ENCODE measurements at regions not wholly inside any gene's neighbourhood (a gene's known extent, or its start where the extent isn't known, plus 50 kb on each side); places are given as distances from the start of the nearest gene placed in this dataset.
A peak's percentile ranks its signal among the peaks of the same experiment; 100 is the strongest.
"Not testable (repeated sequence)": the region's sequence is repeated elsewhere in the genome, so short reads cannot be mapped to it uniquely, and the experiment has no call there.

DNA sequence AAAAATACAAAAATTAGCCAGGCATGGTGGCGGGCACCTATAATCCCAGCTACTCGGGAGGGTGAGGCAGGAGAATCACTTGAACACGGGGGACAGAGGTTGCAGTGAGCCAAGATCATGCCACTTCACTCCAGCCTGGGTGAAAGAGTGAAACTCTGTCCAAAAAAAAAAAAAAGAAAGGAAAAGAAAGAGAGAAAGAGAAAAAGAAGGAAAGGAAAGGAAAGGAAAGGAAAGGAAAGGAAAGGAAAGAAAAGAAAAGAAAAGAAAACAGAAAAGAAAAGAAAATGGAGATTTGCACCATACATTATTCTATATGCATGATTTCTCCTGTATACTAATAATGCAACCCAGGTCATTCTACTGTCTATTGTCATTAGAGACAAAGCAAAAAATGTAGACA lies 421.5 kb downstream of the PCDH19 start:
- not testable (repeated sequence) for DNase-seq

DNA sequence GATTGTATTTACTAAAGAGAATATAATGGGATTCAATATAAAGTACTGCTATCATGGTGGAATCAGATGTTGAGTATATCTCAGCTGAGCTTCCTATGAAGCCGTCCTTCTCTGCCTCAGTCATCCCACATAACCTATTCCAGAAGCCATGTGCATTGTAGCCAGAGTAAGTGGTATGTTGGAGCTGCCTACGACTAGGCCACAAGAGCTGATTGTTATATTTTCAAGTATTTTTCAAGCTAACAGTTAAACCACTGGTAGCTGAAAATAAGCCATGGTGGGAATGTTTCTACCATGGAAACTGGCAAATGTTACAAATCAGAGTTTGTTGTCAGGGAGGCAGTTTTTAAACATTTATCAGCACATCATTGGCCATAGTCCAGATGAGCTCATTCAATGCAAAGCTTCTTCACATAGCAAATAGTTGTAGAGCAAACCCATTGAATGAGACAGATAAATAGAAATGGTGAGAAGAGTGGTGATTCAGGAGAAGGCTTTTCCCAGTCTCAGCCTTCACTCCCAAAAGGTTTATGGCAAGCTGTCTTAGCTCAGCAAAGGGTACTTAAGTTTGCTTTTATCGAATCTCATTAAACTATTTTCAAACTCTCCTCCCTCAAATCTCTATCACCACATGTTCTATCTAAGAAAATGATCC lies 436.4 kb downstream of the PCDH19 start:
- DNase-seq: no peak

GRCh38 chrX:99939883-99940232 lies 470.2 kb downstream of the PCDH19 start:
- DNase-seq: no peak

GRCh38 chrX:99939206-99939882 lies 470.7 kb downstream of the PCDH19 start:
- not testable (repeated sequence) for DNase-seq

- no peak for DNase-seq
Observed at GRCh38 chrX:99938464-99938863, 471.6 kb downstream of the PCDH19 start.

DNA sequence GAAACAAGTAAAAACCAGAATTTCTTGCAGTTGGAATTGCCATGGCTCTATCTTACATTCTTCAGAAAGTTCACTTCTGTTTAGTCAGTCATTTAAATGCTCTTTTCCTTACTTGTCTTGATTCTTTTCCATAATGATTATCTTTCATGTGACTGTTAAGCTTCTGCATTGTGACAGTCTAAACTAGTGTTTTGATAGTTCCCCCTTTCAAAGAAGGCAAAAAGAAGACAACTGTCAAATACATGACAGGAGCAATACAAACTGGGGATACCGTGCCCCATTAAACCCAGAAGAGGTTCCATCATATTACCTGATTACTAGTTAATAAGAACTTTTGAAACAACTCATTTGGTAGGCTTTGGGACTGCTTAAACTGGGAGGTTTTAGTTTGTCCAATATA lies 476.2 kb downstream of the PCDH19 start:
- no peak for DNase-seq

DNA sequence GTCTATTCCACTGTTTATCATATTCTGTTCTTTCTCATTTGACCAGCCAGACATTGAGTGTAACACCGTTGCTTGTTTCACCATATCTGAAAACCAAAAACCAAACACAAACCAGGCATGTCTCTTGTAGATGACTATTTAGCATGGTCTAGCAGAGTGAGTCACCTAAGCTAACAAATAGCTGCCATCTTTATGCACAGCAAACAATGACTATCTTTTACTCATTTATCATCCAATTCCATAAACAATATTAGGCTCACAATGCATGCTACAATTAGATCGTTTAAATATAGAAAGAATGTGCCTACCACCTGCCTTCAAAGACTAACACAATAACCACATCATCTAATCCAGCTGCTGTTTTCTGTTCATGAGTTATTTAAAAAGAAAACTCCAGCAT lies 495.4 kb downstream of the PCDH19 start:
- peak; percentile 66 for DNase-seq

DNA sequence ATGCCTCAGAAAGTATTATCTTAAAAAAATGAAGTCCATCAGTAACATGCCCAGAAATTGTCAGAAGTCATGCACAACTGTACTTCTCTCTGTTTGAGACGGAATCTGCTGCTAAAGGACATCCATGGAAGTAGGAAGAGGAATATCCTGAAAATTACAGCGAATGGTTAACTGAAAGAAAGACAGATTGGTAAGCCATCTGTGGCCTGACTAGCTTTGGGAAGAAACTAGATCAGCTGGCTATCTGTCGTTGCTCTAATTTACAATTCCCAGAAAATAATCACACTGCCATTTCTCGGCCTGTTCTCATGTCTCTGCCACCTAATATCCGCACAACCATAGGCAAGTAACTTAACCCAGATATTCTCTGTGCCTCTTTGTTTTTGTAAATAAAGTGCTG lies 496.5 kb downstream of the PCDH19 start:
- no peak for DNase-seq

- DNase-seq: no peak
Observed at GRCh38 chrX:99909946-99910345, 500.1 kb downstream of the PCDH19 start.

DNA sequence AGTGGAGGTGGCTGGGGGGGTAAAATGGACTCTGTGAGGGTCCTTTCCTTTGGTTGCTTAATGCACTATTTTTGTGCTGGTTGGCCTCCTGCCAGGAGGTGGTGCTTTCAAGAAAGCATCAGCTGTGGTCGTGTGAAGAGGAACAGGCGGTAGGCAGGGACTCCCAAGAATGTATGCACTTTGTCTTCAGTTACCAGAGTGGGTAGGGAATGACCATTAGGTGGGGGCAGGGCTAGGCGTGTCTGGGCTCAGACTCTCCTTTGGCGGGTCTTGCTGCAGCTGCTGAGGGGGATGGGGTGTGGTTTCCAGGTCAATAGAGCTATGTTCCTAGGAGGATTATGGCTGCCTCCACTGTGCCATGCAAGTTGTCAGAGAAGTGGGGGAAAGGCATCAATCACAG lies 509.0 kb downstream of the PCDH19 start:
- DNase-seq: peak; percentile 16

- DNase-seq: no peak
Observed at GRCh38 chrX:99887918-99888317, 522.2 kb downstream of the PCDH19 start.

DNA sequence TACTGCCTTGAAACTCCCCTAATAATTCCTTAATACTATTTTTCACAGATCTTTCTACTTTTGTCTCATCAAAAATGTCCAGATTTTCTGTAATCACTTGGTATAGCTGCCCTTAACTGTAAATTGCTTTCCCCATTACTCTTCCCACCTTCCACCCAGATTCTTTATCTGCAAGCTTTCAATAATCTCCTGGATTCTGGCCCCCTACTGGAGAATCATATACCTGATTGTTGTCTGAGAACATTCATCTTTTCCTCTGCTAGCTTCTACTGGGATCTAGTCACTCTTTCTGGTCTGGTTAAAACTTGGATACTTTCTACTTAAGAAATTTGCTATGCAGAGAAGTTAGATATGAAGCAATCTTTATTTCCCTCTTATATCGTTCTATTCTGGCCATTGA lies 552.6 kb downstream of the PCDH19 start:
- DNase-seq: no peak

- DNase-seq: no peak
Observed at GRCh38 chrX:99833821-99834220, 576.3 kb downstream of the PCDH19 start.

DNA sequence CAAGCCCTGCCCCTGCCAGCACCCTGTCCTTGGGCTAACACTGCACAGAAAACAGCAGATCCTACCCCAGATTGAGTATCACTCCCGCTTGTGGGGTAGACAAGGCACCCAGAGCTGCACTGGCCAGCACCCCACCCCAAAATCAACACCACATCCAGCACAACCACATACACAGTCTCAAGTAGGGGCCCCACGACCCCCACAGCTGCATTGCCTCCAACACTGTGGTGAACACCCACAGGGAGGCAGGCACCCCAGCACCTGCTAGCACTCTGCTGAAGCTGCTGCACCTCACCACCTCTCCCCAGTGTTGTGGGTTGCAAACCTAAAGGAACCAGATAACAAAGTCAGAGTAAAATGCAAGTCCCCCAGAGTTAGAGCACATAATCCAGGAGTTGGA lies 589.9 kb downstream of the PCDH19 start:
- DNase-seq: no peak

DNA sequence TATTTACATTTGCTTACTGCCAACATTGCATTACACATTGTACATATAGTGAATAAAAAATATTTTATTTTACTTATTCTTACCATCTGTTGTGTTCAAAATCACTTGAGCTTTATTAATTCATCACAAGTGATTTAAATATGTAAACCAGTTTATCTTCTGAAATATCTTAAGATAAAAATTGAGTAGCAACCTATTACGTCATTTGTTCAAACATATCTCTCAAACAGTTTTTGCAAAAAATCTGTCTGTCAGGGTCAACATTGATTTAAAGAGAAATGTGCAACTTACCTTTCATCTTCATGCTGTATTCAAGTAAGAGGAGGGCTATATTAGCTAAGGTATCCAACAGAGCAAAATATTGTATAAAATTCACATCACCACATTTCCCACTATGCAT lies 610.1 kb downstream of the PCDH19 start:
- no peak for DNase-seq

GRCh38 chrX:99798936-99799335 lies 611.1 kb downstream of the PCDH19 start:
- DNase-seq: no peak

- no peak for DNase-seq
Observed at GRCh38 chrX:99795495-99795894, 614.6 kb downstream of the PCDH19 start.

- no peak for DNase-seq
Observed at GRCh38 chrX:99782516-99783040, 627.5 kb downstream of the PCDH19 start.

DNA sequence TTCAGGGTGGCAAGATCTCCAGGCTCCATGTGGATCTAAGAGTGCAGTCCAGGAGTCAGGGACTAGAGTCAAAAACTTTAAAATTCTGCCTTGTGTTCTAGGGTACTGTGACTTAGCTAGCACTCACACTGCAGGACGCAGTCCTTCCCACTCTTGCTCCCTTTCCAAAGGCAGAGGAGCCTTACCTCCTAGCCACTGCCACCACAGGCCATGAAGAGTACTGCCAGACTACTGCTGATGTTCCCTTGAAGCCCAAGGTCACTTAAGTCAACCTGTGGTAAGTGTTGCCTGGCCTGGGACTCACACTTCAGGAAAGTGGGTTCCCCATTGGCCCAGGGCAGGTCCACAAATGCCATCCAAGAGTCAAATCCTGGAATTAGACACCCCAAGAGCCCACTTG lies 632.2 kb downstream of the PCDH19 start:
- no peak for DNase-seq

GRCh38 chrX:99761731-99762130 lies 648.3 kb downstream of the PCDH19 start:
- DNase-seq: no peak

DNA sequence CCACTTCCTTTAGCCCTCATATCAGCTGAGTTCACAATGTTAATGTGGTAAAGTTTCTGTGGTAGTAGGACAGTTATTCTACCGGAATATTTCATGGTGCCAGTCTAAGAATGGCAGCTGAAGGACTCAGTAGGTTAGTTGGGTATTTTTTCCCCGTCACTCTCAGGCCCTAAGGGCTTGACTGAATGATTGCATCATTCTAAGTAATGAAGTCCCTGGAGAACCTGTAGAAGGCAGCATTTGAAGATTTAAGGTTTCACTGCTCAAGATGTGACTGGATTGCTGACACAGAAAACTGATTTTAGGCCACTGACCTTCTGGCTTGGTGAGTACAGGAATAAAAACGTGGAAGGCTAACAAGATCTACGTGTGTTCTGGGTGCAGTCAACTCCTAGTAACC lies 657.3 kb downstream of the PCDH19 start:
- DNase-seq: no peak

DNA sequence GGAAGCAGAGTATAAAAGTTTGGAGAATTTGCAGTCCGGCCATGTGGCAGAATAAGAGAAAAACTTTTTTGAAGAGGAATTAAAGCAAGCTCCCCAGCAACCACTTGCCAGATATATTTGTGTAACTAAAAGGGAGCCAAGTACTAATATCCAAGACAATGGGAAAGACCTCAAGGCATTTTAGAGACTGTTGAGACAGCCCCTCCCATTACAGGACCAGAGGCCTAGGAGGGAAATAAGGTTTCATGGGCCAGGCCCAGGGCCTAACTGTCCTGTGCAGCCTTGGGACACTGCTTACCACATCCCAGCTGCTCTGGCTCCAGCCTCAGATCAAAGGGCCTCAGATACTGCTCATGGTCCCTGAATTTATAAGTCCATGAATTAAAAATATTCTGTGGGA lies 659.4 kb downstream of the PCDH19 start:
- no peak for DNase-seq

- DNase-seq: no peak
Observed at GRCh38 chrX:99722094-99722493, 688.0 kb downstream of the PCDH19 start.

DNA sequence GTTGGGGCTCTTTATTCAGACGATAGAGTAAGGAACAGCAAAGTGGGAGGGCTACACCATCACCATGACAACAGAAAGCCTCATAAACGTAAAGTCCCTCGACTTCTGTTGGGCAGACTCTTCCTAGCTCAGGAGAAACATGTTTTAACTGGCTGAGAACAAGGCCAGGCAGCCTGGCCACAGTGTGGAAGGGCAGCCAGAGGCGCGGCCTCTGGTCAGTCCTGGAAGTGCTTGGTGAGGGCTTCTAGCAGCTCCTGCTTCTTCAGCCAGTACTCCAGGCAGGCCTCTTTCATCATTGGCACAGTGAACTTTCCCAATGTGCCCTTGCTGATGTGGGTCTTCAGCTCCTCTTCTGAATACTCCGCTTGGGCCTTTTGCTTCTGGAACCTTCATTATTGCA lies 690.9 kb downstream of the PCDH19 start:
- no peak for DNase-seq

DNA sequence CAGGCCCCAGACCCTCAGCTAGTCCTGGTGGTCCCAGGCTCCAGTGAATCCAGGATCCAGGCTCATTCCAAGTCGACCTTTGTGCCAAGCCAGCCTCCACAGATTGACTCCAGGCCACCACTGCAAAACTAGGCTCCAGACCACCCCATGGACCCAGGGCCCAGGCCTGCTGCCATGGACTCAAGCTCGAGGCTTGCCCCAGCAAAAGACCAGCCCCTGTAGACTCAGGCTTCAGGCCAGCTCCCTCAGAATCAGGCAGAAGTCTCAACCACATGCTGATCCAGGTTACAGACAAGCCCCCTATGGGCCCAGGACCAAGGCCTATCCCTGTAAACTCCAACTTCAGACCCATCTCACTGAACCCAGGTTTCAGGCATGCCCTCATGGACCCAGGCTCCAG lies 692.4 kb downstream of the PCDH19 start:
- no peak for DNase-seq

Measured in NCI-H1105 treated with DMSO at 0.1 percent for 48 hours (cell line).